Skin epidermis (tissue), 12 donors: ENCODE measurements at regions not wholly inside any gene's neighbourhood (a gene's known extent, or its start where the extent isn't known, plus 50 kb on each side); places are given as distances from the start of the nearest gene placed in this dataset.
"Not testable (repeated sequence)": the region's sequence is repeated elsewhere in the genome, so short reads cannot be mapped to it uniquely, and the experiment has no call there.

Source experiments
- H3K27ac ChIP-seq, 21 experiments: fragments of 200-600 bp; sonication (generic) in 11 of 21; one replicate each; pipeline ENCODE4 v1.5.0; 2020; ENCODE audit warnings: mild to moderate bottlenecking in 3 of 21, inconsistent platforms in 2 of 21, moderate library complexity in 2 of 21
- H3K4me3 ChIP-seq, 7 experiments: fragments of 200-600 bp; sonication (generic) in 2 of 7; one replicate each; pipeline ENCODE4 v1.5.0; 2020; ENCODE audit warnings: inconsistent platforms in 2 of 7, mild to moderate bottlenecking in 2 of 7, moderate library complexity in 1 of 7

DNA sequence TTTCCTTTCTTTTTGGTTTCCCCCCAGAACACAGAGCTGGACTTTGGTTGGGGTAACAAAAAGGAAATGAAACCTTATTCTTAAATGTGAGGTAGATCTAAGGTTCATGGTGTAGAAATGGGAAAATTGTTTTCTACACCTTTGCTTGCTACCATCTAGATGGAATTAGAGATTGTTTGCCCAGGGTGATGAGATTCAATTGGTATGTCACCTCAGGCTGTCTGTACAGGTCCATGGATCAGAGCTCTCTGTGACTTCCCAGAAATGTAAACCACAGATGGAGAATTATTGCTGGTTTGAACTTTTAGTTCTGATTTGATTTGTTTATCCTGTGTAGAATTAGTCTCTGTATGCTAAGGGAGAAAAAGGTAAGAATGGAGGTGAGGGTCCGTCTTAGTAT, 146.7 kb downstream of the PCDH7 start:
- Histone ChIP-seq H3K4me3 (no peak overlapping the region), H3K27ac (no peak overlapping the region)

GRCh38 chr4:30867427-30867826, 147.3 kb downstream of the PCDH7 start:
- no peak overlapping the region for H3K4me3 ChIP-seq
- H3K27ac ChIP-seq: no peak overlapping the region

- Histone ChIP-seq H3K27ac (no peak overlapping the region), H3K4me3 (no peak overlapping the region)
Measured at GRCh38 chr4:30868111-30868895, 148.1 kb downstream of the PCDH7 start.

GRCh38 chr4:30869387-30869786, 149.2 kb downstream of the PCDH7 start:
- not testable (repeated sequence) for H3K27ac ChIP-seq, H3K4me3 ChIP-seq

- Histone ChIP-seq H3K4me3 (no peak overlapping the region), H3K27ac (no peak overlapping the region)
Measured at GRCh38 chr4:30870513-30870912, 150.3 kb downstream of the PCDH7 start.

- H3K27ac ChIP-seq: no peak overlapping the region
Measured at GRCh38 chr4:30875658-30876269, 155.6 kb downstream of the PCDH7 start.

DNA sequence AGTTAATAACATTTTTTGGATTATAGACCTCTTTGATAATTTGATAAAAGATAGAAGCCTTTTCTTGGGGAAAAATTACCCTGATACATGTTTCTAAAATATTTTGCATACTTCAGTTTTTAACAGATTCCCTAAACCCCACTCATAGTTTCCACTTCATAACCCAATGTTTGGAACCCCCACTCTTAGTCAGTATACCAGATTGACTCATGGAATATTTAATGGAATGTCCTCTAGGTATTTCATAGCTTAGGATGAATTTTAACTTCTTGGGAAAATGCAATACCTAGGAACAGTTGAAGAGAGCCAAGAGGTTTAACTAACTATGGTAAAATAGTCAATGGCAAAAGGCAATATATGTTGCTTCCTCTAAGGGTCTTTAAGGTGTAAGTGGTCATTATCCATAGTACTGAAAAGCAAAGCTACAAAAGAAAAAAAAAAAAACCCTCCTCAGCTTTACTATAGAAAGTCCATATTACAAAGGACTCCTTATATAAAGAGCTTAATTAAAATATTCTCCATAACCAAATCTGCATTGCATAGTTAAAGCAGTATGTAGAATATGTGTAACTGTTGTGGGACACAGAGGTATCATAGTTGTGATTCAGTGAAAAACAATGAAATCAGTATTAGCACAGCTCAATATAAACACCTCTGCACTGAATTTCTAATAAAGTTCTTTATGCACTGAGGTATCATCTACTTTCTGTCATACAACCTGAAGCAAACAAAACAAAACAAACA, 159.9 kb downstream of the PCDH7 start:
- Histone ChIP-seq H3K4me3 (no peak overlapping the region), H3K27ac (no peak overlapping the region)

More at GRCh38 chr4:30875658-30876269, 155.6 kb downstream of the PCDH7 start:
- no peak overlapping the region for H3K4me3 ChIP-seq

GRCh38 chr4:30881985-30882384, 161.8 kb downstream of the PCDH7 start:
- Histone ChIP-seq H3K27ac (no peak overlapping the region), H3K4me3 (no peak overlapping the region)

- Histone ChIP-seq H3K27ac (no peak overlapping the region), H3K4me3 (no peak overlapping the region)
Measured at GRCh38 chr4:30882443-30882842, 162.3 kb downstream of the PCDH7 start.

GRCh38 chr4:30882995-30883675, 163.0 kb downstream of the PCDH7 start:
- Histone ChIP-seq H3K27ac (no peak overlapping the region), H3K4me3 (no peak overlapping the region)

GRCh38 chr4:30901461-30902451, 181.6 kb downstream of the PCDH7 start:
- Histone ChIP-seq H3K4me3 (no peak overlapping the region), H3K27ac (no peak overlapping the region)

DNA sequence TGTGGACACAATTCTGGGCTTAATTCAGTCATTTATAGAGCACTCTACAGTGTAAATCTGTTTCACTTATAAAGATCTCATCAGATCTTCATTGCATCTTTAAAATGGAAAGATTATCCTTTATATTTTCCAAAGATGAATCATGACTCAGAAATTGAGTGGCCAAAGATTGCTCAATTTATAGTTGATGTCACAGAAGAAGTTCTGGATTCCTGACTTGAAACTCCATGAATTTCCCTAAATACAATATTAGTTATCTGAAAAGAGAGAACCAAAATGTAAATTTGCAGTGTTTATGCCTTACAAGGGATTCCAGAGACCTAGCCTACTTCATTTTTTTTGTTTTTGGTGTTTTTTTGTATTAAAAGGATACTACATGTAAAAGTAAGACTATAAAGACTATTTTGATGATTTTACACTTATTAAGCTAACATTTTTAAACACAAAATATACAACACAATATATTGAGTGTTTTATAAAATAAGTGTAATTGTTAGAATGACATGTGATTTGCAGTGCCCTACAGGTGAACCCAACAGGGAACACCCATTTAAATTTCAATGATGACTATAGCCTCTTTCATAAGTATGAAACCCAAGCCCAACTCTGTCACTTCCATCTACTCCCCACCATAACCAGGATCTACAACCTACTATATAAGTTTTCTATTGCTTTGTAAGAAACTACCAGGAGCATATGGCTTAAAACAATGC, 183.5 kb downstream of the PCDH7 start:
- H3K27ac ChIP-seq: no peak overlapping the region
- H3K4me3 ChIP-seq: no peak overlapping the region

DNA sequence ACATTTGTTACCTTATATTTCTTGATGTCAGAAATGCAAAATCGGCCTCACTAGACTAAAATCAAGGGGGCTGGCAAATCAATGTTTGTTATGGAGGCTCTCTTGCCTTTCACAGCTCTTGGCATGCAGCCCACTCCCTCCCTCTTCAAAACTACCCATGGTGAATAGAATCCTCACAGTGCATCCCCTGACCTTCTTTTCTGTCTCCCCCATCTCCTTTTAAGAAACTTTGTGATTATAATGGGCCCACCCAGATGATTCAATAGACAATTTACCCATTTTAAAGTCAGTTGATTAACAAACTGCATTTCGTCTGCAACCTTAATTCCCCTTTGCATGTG, 184.0 kb downstream of the PCDH7 start:
- Histone ChIP-seq H3K27ac (no peak overlapping the region), H3K4me3 (no peak overlapping the region)

GRCh38 chr4:30904588-30904987, 184.4 kb downstream of the PCDH7 start:
- H3K27ac ChIP-seq: no peak overlapping the region
- H3K4me3 ChIP-seq: no peak overlapping the region

GRCh38 chr4:30912098-30912714, 192.0 kb downstream of the PCDH7 start:
- no peak overlapping the region for H3K4me3 ChIP-seq
- no peak overlapping the region for H3K27ac ChIP-seq

- Histone ChIP-seq H3K4me3 (no peak overlapping the region), H3K27ac (no peak overlapping the region)
Measured at GRCh38 chr4:30916337-30917274, 196.4 kb downstream of the PCDH7 start.

DNA sequence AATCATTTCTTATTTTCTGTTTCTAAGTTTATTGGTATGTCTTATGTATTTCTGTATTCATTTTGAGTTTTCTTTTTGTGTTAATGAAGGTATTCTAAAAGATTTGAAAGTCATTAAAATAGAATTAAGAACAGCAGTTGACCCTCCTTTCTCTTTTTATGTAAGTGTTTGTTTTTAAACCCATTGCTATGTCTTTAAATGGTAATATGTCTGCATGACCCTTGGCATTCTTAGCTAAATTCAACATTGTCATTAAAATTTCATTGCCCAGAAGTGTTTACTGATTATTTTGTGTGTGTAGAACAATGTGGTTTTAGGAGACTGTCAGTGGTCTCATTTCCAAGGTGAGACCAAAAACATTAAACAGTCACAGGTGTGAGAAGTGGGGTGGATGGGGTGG, 197.8 kb downstream of the PCDH7 start:
- Histone ChIP-seq H3K27ac (no peak overlapping the region), H3K4me3 (no peak overlapping the region)
